HCT116 (cell line): ENCODE measurements at regions not wholly inside any gene's neighbourhood (a gene's known extent, or its start where the extent isn't known, plus 50 kb on each side); places are given as distances from the start of the nearest gene placed in this dataset.

Experiments used
- ATAC-seq: fragments of 200-7000 bp; cut with Tn5 transposase; 2 replicates; pipeline ENCODE4 v1.9.1; 2020; ENCODE audit warnings: mild to moderate bottlenecking, moderate library complexity
- BruUV-seq: library from RNA; stranded (reverse); fragments of 400-500 nt; replicated peaks from 2 replicates; lab custom pipeline; 2021; lab: Mats Ljungman, UMichigan
- CTCF ChIA-PET: fragments of 300-600 bp; sonication (Branson Sonifier 250); formaldehyde crosslinking; loops from one replicate; lab custom pipeline; 2021; ENCODE audit warnings: antibody characterized with exemption; lab: Charles Lee
- POLR2A ChIA-PET: fragments of 300-600, 350-600 bp; sonication (Branson Sonifier 250); formaldehyde crosslinking; loops from one replicate; lab custom pipeline; 2021; ENCODE audit warnings: antibody characterized with exemption; lab: Charles Lee
- RAD21 ChIA-PET, 2 experiments: fragments of 300-600 bp; sonication (Branson Sonifier 250); formaldehyde crosslinking; loops; one replicate each; lab custom pipeline; 2023; ENCODE audit warnings: low total read pairs in 2 of 2; ENCODE audit not compliant: uncharacterized antibody in 2 of 2, unreplicated experiment in 2 of 2, low non-redundant PET in 1 of 2; lab: Charles Lee
- DNase-seq: peaks from one replicate; pipeline ENCODE4 v3.0.0-alpha.2; 2010; ENCODE audit warnings: low read depth, low spot score
- H2AFZ ChIP-seq: fragments of 200-600 bp; shearing (Covaris generic), sonication (generic); 2 replicates; pipeline ENCODE4 v1.6.1; 2017; ENCODE audit warnings: low read depth, mixed run types, mixed read lengths, antibody characterized with exemption, low read length; ENCODE audit not compliant: poor library complexity, severe bottlenecking
- H3K27ac ChIP-seq: 2 replicates; pipeline ENCODE4 v1.5.1; 2012; ENCODE audit warnings: low read depth, low read length
- H3K27me3 ChIP-seq: fragments of 200-600 bp; sonication (generic); 2 replicates; pipeline ENCODE4 v1.6.1; 2016; ENCODE audit warnings: mixed run types, low read length, mixed read lengths; ENCODE audit not compliant: insufficient read depth
- H3K36me3 ChIP-seq, 2 experiments: fragments of 200-500 bp in 1 of 2; fragments of 200-600 bp in 1 of 2; sonication (Bioruptor generic) in 1 of 2; sonication (generic) in 1 of 2; 2 replicates each; pipeline versions ENCODE4 v1.5.1 to v1.6.1; 2014 to 2016; ENCODE audit warnings: low read length in 2 of 2, inconsistent platforms in 1 of 2, mixed read lengths in 1 of 2, mixed run types in 1 of 2; ENCODE audit not compliant: insufficient read depth in 2 of 2, control insufficient read depth in 1 of 2
- H3K4me1 ChIP-seq, 2 experiments: fragments of 200-600 bp in 1 of 2; sonication (generic) in 1 of 2; 2 replicates each; pipeline versions ENCODE4 v1.5.1 to v1.6.1; 2012 to 2017; ENCODE audit warnings: low read length in 2 of 2, inconsistent platforms in 1 of 2, mild to moderate bottlenecking in 1 of 2, mixed read lengths in 1 of 2, mixed run types in 1 of 2, moderate library complexity in 1 of 2; ENCODE audit not compliant: insufficient read depth in 2 of 2, control insufficient read depth in 1 of 2
- H3K4me2 ChIP-seq: fragments of 200-600 bp; sonication (generic); 2 replicates; pipeline ENCODE4 v1.6.1; 2017; ENCODE audit warnings: mixed run types, low read length, mixed read lengths
- H3K4me3 ChIP-seq, 2 experiments: fragments of 200-600 bp in 1 of 2; sonication (generic) in 1 of 2; replicated peaks in 1 of 2; 2 replicates each; pipeline ENCODE4 v1.5.1; 2011 to 2016; ENCODE audit warnings: low read length in 2 of 2, control low read depth in 1 of 2, low read depth in 1 of 2, mild to moderate bottlenecking in 1 of 2, mixed read lengths in 1 of 2, mixed run types in 1 of 2
- H3K79me2 ChIP-seq: fragments of 200-600 bp; sonication (generic); 2 replicates; pipeline ENCODE4 v1.6.1; 2017; ENCODE audit warnings: mild to moderate bottlenecking, mixed run types, low read length, moderate library complexity, mixed read lengths; ENCODE audit not compliant: insufficient read depth
- H3K9ac ChIP-seq: fragments of 200-600 bp; sonication (generic); 2 replicates; pipeline ENCODE4 v1.6.1; 2016; ENCODE audit warnings: low read length, mixed read lengths
- H3K9me2 ChIP-seq: fragments of 200-600 bp; sonication (generic), shearing (Covaris generic); 2 replicates; pipeline ENCODE4 v1.6.1; 2017; ENCODE audit warnings: mixed run types, mild to moderate bottlenecking, moderate library complexity; ENCODE audit not compliant: insufficient read depth
- H3K9me3 ChIP-seq, 2 experiments: fragments of 200-500 bp in 1 of 2; fragments of 200-600 bp in 1 of 2; sonication (Bioruptor generic) in 1 of 2; sonication (generic) in 1 of 2; 2 replicates each; pipeline ENCODE4 v1.6.1; 2014 to 2017; ENCODE audit warnings: low read length in 2 of 2, mixed read lengths in 2 of 2, inconsistent platforms in 1 of 2, low read depth in 1 of 2, mild to moderate bottlenecking in 1 of 2, mixed run types in 1 of 2, moderate library complexity in 1 of 2; ENCODE audit not compliant: control insufficient read depth in 1 of 2, insufficient read depth in 1 of 2
- H4K20me1 ChIP-seq: fragments of 200-600 bp; sonication (generic), shearing (Covaris generic); 2 replicates; pipeline ENCODE4 v1.6.1; 2017; ENCODE audit warnings: mixed run types, mild to moderate bottlenecking, moderate library complexity; ENCODE audit not compliant: insufficient read depth
- CBX3 ChIP-seq: IDR thresholded peaks from 2 replicates; pipeline ENCODE4 v1.6.1; 2012; ENCODE audit warnings: low read depth
- EZH2 ChIP-seq: fragments of 200-600 bp; sonication (generic); IDR thresholded peaks from 2 replicates; pipeline ENCODE4 v1.6.1; 2017; ENCODE audit warnings: antibody characterized with exemption, mixed run types
- EZH2phosphoT487 ChIP-seq: fragments of 200-600 bp; IDR thresholded peaks from 2 replicates; pipeline ENCODE4 v1.6.1; 2018; ENCODE audit warnings: antibody characterized with exemption, borderline replicate concordance
- JUND ChIP-seq: IDR thresholded peaks from 2 replicates; pipeline ENCODE4 v1.6.1; 2012
- SIN3A ChIP-seq: IDR thresholded peaks from 2 replicates; pipeline ENCODE4 v1.6.1; 2012; ENCODE audit warnings: low read depth
- SP1 ChIP-seq: IDR thresholded peaks from 2 replicates; pipeline ENCODE4 v1.6.1; 2012; ENCODE audit warnings: low read depth
- TCF7L2 ChIP-seq: IDR thresholded peaks from 2 replicates; pipeline ENCODE4 v1.7.0; 2011; ENCODE audit warnings: borderline replicate concordance, inconsistent platforms; ENCODE audit not compliant: insufficient read depth, insufficient read length; ENCODE audit errors: extremely low read depth
- YY1 ChIP-seq: IDR thresholded peaks from 2 replicates; pipeline ENCODE4 v1.6.1; 2011; ENCODE audit warnings: low read length, low read depth, moderate library complexity, mild to moderate bottlenecking; ENCODE audit not compliant: insufficient replicate concordance; ENCODE audit errors: extremely low read depth
- ZBTB33 ChIP-seq: IDR thresholded peaks from 2 replicates; pipeline ENCODE4 v1.6.1; 2011; ENCODE audit warnings: mild to moderate bottlenecking, low read length, moderate library complexity; ENCODE audit not compliant: insufficient replicate concordance; ENCODE audit errors: extremely low read depth
- ZFX ChIP-seq: fragments of 450-650 bp; IDR thresholded peaks from 2 replicates; pipeline ENCODE4 v1.6.1; 2017
- ZNF274 ChIP-seq: fragments of 200-500 bp; sonication (Bioruptor generic); IDR thresholded peaks from 2 replicates; pipeline ENCODE4 v1.6.1; 2014; ENCODE audit warnings: mild to moderate bottlenecking, low read depth, low read length, inconsistent platforms
- intact Hi-C: fragments of 100-400 bp; cut with micrococcal nuclease; formaldehyde crosslinking; loops from 2 replicates; pipeline ENCODE4 v1.10.0; 2022
- TF ChIP-seq, protein P1 (sequence below): IDR thresholded peaks from 2 replicates; pipeline ENCODE4 v1.6.1; 2012
- TF ChIP-seq, protein P2 (sequence below): IDR thresholded peaks from 2 replicates; pipeline ENCODE4 v1.6.1; 2012; ENCODE audit warnings: low read depth

DNA sequence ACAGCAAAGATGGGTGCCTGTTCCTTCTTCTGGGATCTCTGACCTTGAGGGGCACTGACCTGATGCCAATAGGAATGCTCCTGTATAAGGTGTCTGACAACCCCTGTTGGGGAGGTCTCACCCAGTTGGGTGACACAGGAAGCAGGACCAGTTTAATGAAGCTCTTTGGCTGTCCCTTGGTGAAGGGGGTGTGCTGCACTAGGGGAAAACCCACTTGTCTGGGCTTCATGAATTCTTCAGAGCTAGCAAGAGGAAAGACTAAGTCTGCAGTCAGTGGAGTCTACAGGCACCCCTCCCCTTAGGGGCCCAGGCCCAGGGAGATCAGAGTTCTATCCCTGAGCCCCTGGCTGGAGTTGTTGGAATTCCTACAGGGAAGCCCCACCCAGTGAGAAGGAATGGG, 550.8 kb upstream of the CHAC2 start:
- Histone ChIP-seq H4K20me1 (no peaks in the 10 kb centered on the region), H3K36me3 (no peaks in the 10 kb centered on the region), H3K27ac (no peak overlapping the region), H3K4me3 (no peak overlapping the region), H3K9ac (no peak overlapping the region), H3K4me2 (no peak overlapping the region), H2AFZ (no peak overlapping the region), H3K4me1 (no peaks in the 10 kb centered on the region), H3K79me2 (no peaks in the 10 kb centered on the region), H3K27me3 (no peaks in the 10 kb centered on the region), H3K9me2 (no peaks in the 10 kb centered on the region), H3K9me3 (no peaks in the 10 kb centered on the region)
- POLR2A ChIA-PET, result no interaction called here
- TF ChIP-seq ZNF274, result no peak
- TF ChIP-seq CBX3, result no peak
- TF ChIP-seq ZBTB33, result no peak
- TF ChIP-seq YY1, result no peak
- TF ChIP-seq ZFX, result no peak
- TF ChIP-seq JUND, result no peak
- no peak for TF ChIP-seq TCF7L2
- TF ChIP-seq, protein P1, sequence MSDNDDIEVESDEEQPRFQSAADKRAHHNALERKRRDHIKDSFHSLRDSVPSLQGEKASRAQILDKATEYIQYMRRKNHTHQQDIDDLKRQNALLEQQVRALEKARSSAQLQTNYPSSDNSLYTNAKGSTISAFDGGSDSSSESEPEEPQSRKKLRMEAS, result no peak
- RAD21 ChIA-PET, result no interaction called here
- intact Hi-C loops, result no loop called here
- ATAC-seq, result no peak
- CTCF ChIA-PET, result no interaction called here
- no peak for DNase-seq
- no TSS peak for BruUV-seq

DNA sequence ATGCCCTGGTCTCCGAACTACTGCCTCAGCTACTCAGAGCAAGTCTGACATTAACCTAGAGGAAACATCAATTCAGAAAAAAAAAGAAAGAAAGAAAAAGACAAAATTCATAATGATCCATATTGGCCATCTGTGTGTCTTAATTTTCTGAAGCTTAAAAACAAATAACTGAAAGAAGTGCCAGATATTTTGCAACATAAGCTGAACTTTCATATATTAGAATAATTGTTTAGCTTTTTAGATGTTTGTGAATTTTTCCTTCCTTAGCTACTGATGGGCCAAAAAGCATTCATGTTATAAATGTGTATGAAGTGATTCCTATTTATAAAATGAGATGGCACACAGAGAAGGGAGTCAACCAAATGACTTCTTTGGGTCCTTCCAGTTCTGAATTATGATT, 555.0 kb upstream of the CHAC2 start:
- Histone ChIP-seq H3K4me2 (no peak overlapping the region), H3K36me3 (no peaks in the 10 kb centered on the region), H3K9ac (no peak overlapping the region), H2AFZ (no peak overlapping the region), H3K4me1 (no peaks in the 10 kb centered on the region), H3K4me3 (no peak overlapping the region), H3K27me3 (no peaks in the 10 kb centered on the region), H4K20me1 (no peaks in the 10 kb centered on the region), H3K79me2 (no peaks in the 10 kb centered on the region), H3K9me3 (no peaks in the 10 kb centered on the region), H3K9me2 (no peaks in the 10 kb centered on the region), H3K27ac (no peak overlapping the region)
- no TSS peak for BruUV-seq
- ATAC-seq (no peak), DNase-seq (no peak)
- intact Hi-C loops, result no loop called here
- POLR2A ChIA-PET, result no interaction called here
- RAD21 ChIA-PET, result no interaction called here
- CTCF ChIA-PET, result no interaction called here
- TF ChIP-seq ZNF274, result no peak
- no peak for TF ChIP-seq EZH2phosphoT487
- TF ChIP-seq, protein P2, sequence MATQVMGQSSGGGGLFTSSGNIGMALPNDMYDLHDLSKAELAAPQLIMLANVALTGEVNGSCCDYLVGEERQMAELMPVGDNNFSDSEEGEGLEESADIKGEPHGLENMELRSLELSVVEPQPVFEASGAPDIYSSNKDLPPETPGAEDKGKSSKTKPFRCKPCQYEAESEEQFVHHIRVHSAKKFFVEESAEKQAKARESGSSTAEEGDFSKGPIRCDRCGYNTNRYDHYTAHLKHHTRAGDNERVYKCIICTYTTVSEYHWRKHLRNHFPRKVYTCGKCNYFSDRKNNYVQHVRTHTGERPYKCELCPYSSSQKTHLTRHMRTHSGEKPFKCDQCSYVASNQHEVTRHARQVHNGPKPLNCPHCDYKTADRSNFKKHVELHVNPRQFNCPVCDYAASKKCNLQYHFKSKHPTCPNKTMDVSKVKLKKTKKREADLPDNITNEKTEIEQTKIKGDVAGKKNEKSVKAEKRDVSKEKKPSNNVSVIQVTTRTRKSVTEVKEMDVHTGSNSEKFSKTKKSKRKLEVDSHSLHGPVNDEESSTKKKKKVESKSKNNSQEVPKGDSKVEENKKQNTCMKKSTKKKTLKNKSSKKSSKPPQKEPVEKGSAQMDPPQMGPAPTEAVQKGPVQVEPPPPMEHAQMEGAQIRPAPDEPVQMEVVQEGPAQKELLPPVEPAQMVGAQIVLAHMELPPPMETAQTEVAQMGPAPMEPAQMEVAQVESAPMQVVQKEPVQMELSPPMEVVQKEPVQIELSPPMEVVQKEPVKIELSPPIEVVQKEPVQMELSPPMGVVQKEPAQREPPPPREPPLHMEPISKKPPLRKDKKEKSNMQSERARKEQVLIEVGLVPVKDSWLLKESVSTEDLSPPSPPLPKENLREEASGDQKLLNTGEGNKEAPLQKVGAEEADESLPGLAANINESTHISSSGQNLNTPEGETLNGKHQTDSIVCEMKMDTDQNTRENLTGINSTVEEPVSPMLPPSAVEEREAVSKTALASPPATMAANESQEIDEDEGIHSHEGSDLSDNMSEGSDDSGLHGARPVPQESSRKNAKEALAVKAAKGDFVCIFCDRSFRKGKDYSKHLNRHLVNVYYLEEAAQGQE, result no peak
- no peak for TF ChIP-seq ZBTB33
- no peak for TF ChIP-seq EZH2
- TF ChIP-seq SP1, result no peak
- TF ChIP-seq SIN3A, result no peak
